GM18519 (cell line): ENCODE measurements at regions not wholly inside any gene's neighbourhood (a gene's known extent, or its start where the extent isn't known, plus 50 kb on each side); places are given as distances from the start of the nearest gene placed in this dataset.
"Not testable (repeated sequence)": the region's sequence is repeated elsewhere in the genome, so short reads cannot be mapped to it uniquely, and the experiment has no call there.

Experiments used
- ATAC-seq: cut with Tn5 transposase; IDR thresholded peaks from one replicate; pipeline ENCODE4 v1.9.1; 2021; ENCODE audit warnings: mild to moderate bottlenecking, moderate library complexity; ENCODE audit not compliant: unreplicated experiment, low FRiP score

- no peak for ATAC-seq
These were observed 432.2 kb downstream of the SMARCA1 start for GRCh38 chrX:129091097-129091496.

- no peak for ATAC-seq
These were observed 436.5 kb downstream of the SMARCA1 start for GRCh38 chrX:129086802-129087201.

GRCh38 chrX:129084291-129084690, 439.0 kb downstream of the SMARCA1 start:
- ATAC-seq: not testable (repeated sequence)

GRCh38 chrX:129077424-129078170, 445.7 kb downstream of the SMARCA1 start:
- no peak for ATAC-seq

- ATAC-seq: no peak
These were observed 451.9 kb downstream of the SMARCA1 start for GRCh38 chrX:129071390-129071789.

- no peak for ATAC-seq
These were observed 457.4 kb downstream of the SMARCA1 start for GRCh38 chrX:129065895-129066294.

- ATAC-seq: no peak
These were observed 464.9 kb downstream of the SMARCA1 start for GRCh38 chrX:129058405-129058804.

GRCh38 chrX:129043138-129043537, 480.2 kb downstream of the SMARCA1 start:
- ATAC-seq: no peak

GRCh38 chrX:129041319-129041718, 482.0 kb downstream of the SMARCA1 start:
- ATAC-seq: no peak

GRCh38 chrX:129040124-129040523, 483.2 kb downstream of the SMARCA1 start:
- no peak for ATAC-seq

GRCh38 chrX:129039176-129039575, 484.1 kb downstream of the SMARCA1 start:
- ATAC-seq: no peak

GRCh38 chrX:129037389-129037788, 485.9 kb downstream of the SMARCA1 start:
- no peak for ATAC-seq

- ATAC-seq: no peak
These were observed 488.1 kb downstream of the SMARCA1 start for GRCh38 chrX:129035180-129035579.

- ATAC-seq: no peak
These were observed 489.1 kb downstream of the SMARCA1 start for GRCh38 chrX:129034196-129034595.

- ATAC-seq: no peak
These were observed 497.1 kb downstream of the SMARCA1 start for GRCh38 chrX:129026202-129026601.

- no peak for ATAC-seq
These were observed 497.9 kb downstream of the SMARCA1 start for GRCh38 chrX:129025376-129025775.

GRCh38 chrX:129019412-129019811, 503.9 kb downstream of the SMARCA1 start:
- ATAC-seq: no peak

GRCh38 chrX:129015381-129015780, 507.9 kb downstream of the SMARCA1 start:
- no peak for ATAC-seq

GRCh38 chrX:129013574-129013973, 509.7 kb downstream of the SMARCA1 start:
- ATAC-seq: no peak

GRCh38 chrX:129007631-129008030, 515.7 kb downstream of the SMARCA1 start:
- ATAC-seq: no peak

GRCh38 chrX:129006491-129006890, 516.8 kb downstream of the SMARCA1 start:
- ATAC-seq: no peak

- ATAC-seq: no peak
These were observed 522.5 kb downstream of the SMARCA1 start for GRCh38 chrX:129000797-129001196.

- ATAC-seq: no peak
These were observed 523.3 kb downstream of the SMARCA1 start for GRCh38 chrX:129000018-129000417.
